GM10248 (cell line): ENCODE measurements at regions not wholly inside any gene's neighbourhood (a gene's known extent, or its start where the extent isn't known, plus 50 kb on each side); places are given as distances from the start of the nearest gene placed in this dataset.

Experiments
- CTCF ChIA-PET: fragments of 300-600 bp; sonication (Branson Sonifier 250); formaldehyde crosslinking; extraction: SDS; loops from one replicate; lab custom pipeline; 2021; ENCODE audit warnings: antibody characterized with exemption; lab: Yijun Ruan, JAX
- POLR2A ChIA-PET: fragments of 350-650 bp; sonication (Branson Sonifier 250); formaldehyde crosslinking; extraction: SDS; loops from one replicate; lab custom pipeline; 2020; ENCODE audit warnings: antibody characterized with exemption; lab: Yijun Ruan, JAX
- DNase-seq: peaks from one replicate; pipeline ENCODE4 v3.0.0; 2012; ENCODE audit errors: extremely low spot score
- CTCF ChIP-seq: IDR thresholded peaks from 2 replicates; pipeline ENCODE4 v1.5.1; 2012; ENCODE audit warnings: mild to moderate bottlenecking, low read depth; ENCODE audit errors: extremely low read depth, missing control alignments, control extremely low read depth

- TF ChIP-seq CTCF: no peak
- DNase-seq: no peak
- ChIA-PET CTCF (interaction anchor here (0.9 kb wide), 1 partner anchor 12 kb away, joined by 3 read pairs; no protein-coding TSS in a partner anchor), POLR2A (no interaction called here)
These were observed 112.6 kb downstream of the COPS8 start for GRCh38 chr2:237198164-237198855.

GRCh38 chr2:237199082-237199481 is 113.4 kb downstream of the COPS8 start:
- CTCF ChIA-PET: interaction anchor here (0.9 kb wide), 1 partner anchor 12 kb away, joined by 3 read pairs; no protein-coding TSS in a partner anchor
- no peak for TF ChIP-seq CTCF
- POLR2A ChIA-PET: no interaction called here
- no peak for DNase-seq

GRCh38 chr2:237199577-237199976 is 113.9 kb downstream of the COPS8 start:
- CTCF ChIA-PET: no interaction called here
- DNase-seq: no peak
- TF ChIP-seq CTCF: no peak
- POLR2A ChIA-PET: no interaction called here

GRCh38 chr2:237200462-237200861 is 114.8 kb downstream of the COPS8 start:
- POLR2A ChIA-PET: no interaction called here
- CTCF ChIA-PET: no interaction called here
- no peak for TF ChIP-seq CTCF
- DNase-seq: no peak

DNA sequence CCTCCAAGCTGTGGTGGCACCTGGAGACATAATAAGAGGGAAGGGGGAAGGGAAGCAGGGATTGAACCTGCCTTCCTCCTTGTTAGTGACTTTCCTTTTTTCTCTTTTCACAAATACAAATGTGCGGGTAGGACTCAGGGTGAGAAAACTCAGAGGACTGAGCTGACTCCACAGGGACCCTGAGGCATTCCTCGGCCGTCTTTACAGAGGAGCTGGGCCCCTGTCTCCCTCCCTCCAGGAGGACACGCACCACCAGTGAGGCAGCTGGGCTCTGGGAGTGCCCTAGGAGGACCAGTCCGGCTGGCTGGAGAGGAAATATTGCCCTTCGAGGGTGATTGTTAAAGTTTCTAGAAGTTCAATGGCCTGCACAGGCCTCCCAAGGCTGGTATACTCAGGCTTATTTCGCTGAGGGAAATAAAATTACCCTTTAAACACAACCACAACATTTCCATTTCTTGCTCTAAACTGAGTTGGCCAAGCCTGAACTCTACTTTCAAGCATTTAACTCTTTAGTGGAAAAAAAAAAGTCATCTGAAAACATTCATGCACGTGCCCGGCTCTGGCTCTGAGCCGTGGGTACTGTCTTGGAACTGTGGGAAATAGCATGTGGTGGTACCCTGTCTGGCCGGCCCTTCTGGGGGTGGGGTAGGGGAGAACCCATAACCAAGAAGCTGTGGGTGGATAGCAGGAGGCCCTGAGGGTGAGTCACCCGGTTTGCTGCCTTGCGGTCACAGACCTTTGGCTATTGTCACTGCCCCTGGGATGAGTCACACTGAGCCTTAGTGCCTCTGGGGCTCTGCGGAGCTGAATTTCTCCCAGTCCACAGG is 116.0 kb downstream of the COPS8 start:
- ChIA-PET CTCF (interaction anchor here (0.8 kb wide), 1 partner anchor 20 kb away, joined by 3 read pairs; no protein-coding TSS in a partner anchor), POLR2A (no interaction called here)
- peak; percentile 61 for DNase-seq
- TF ChIP-seq CTCF: no peak

GRCh38 chr2:237202288-237203030 is 116.8 kb downstream of the COPS8 start:
- no peak for TF ChIP-seq CTCF
- no peak for DNase-seq
- CTCF ChIA-PET: interaction anchor here (0.8 kb wide), 1 partner anchor 20 kb away, joined by 3 read pairs; no protein-coding TSS in a partner anchor
- POLR2A ChIA-PET: no interaction called here
